Adrenal gland (tissue), 5 donors: ENCODE measurements at regions not wholly inside any gene's neighbourhood (a gene's known extent, or its start where the extent isn't known, plus 50 kb on each side); places are given as distances from the start of the nearest gene placed in this dataset.

Experiments
- POLR2A ChIP-seq, 2 donors: fragments of 450-650 bp; IDR thresholded peaks; one replicate each; pipeline ENCODE4 v1.6.1; 2017; ENCODE audit warnings: antibody characterized with exemption in 2 of 2, mild to moderate bottlenecking in 2 of 2, moderate library complexity in 1 of 2
- TF ChIP-seq, protein P1 (sequence below), 6 experiments: fragments of 450-650 bp in 4 of 6; fragments of 200-600 bp in 2 of 6; sonication (generic) in 1 of 6; IDR thresholded peaks; 1 replicate in 5 of 6; 2 replicates in 1 of 6; pipeline versions ENCODE4 v1.5.1 to v1.8.0; 2016 to 2021; ENCODE audit warnings: antibody characterized with exemption in 6 of 6, mild to moderate bottlenecking in 2 of 6, moderate library complexity in 1 of 6
- donor health status: DM: no; HTN: no; CAD: no.

- TF ChIP-seq, protein P1, sequence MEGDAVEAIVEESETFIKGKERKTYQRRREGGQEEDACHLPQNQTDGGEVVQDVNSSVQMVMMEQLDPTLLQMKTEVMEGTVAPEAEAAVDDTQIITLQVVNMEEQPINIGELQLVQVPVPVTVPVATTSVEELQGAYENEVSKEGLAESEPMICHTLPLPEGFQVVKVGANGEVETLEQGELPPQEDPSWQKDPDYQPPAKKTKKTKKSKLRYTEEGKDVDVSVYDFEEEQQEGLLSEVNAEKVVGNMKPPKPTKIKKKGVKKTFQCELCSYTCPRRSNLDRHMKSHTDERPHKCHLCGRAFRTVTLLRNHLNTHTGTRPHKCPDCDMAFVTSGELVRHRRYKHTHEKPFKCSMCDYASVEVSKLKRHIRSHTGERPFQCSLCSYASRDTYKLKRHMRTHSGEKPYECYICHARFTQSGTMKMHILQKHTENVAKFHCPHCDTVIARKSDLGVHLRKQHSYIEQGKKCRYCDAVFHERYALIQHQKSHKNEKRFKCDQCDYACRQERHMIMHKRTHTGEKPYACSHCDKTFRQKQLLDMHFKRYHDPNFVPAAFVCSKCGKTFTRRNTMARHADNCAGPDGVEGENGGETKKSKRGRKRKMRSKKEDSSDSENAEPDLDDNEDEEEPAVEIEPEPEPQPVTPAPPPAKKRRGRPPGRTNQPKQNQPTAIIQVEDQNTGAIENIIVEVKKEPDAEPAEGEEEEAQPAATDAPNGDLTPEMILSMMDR (IDR thresholded peaks at IDR 0.05): no peak
- TF ChIP-seq POLR2A (IDR thresholded peaks at IDR 0.05): no peak
Measured at GRCh38 chr5:89216606-89217005, 333.6 kb upstream of the MEF2C start.
